NB4 (cell line): ENCODE measurements at regions not wholly inside any gene's neighbourhood (a gene's known extent, or its start where the extent isn't known, plus 50 kb on each side); places are given as distances from the start of the nearest gene placed in this dataset.

Experiments
- CTCF ChIP-seq: IDR thresholded peaks from one replicate; pipeline ENCODE4 v1.5.1; 2012; ENCODE audit warnings: low read depth, low read length
- POLR2A ChIP-seq: IDR thresholded peaks from 2 replicates; pipeline ENCODE4 v1.6.1; 2011; ENCODE audit warnings: mild to moderate bottlenecking; ENCODE audit not compliant: insufficient read length; ENCODE audit errors: extremely low read depth
- TF ChIP-seq, protein P1 (sequence below): IDR thresholded peaks from 2 replicates; pipeline ENCODE4 v1.6.1; 2011; ENCODE audit warnings: low read depth, low read length

GRCh38 chr6:145367149-145367548 lies 368.2 kb downstream of the EPM2A start:
- no peak for TF ChIP-seq CTCF
- no peak for TF ChIP-seq POLR2A
- TF ChIP-seq, protein P1, sequence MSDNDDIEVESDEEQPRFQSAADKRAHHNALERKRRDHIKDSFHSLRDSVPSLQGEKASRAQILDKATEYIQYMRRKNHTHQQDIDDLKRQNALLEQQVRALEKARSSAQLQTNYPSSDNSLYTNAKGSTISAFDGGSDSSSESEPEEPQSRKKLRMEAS = no peak
